HAP-1 (cell line): ENCODE measurements at regions not wholly inside any gene's neighbourhood (a gene's known extent, or its start where the extent isn't known, plus 50 kb on each side); places are given as distances from the start of the nearest gene placed in this dataset.

ENCODE experiments used
- DNase-seq, 2 experiments: peaks; one replicate each; pipeline ENCODE4 v3.0.0-alpha.2; 2016 to 2020; ENCODE audit warnings: low spot score in 2 of 2
- H3K27me3 ChIP-seq: fragments of 250-450 bp; sonication (Bioruptor Pico); 2 replicates; pipeline ENCODE4 v1.5.1; 2020; ENCODE audit warnings: low read depth, mild to moderate bottlenecking, moderate library complexity
- H3K36me3 ChIP-seq: fragments of 250-450 bp; sonication (Bioruptor Pico); replicated peaks from 2 replicates; pipeline ENCODE4 v1.5.1; 2020; ENCODE audit warnings: mild to moderate bottlenecking
- H3K4me1 ChIP-seq: fragments of 250-450 bp; sonication (Bioruptor Pico); 2 replicates; pipeline ENCODE4 v1.5.1; 2020; ENCODE audit warnings: mild to moderate bottlenecking
- H3K4me3 ChIP-seq: fragments of 250-450 bp; sonication (Bioruptor Pico); 2 replicates; pipeline ENCODE4 v1.5.1; 2020; ENCODE audit warnings: mild to moderate bottlenecking, moderate library complexity
- H3K9me3 ChIP-seq: fragments of 250-450 bp; sonication (Bioruptor Pico); 2 replicates; pipeline ENCODE4 v1.5.1; 2020; ENCODE audit warnings: mild to moderate bottlenecking, moderate library complexity
- in situ Hi-C: fragments of 300-500 bp; cut with MboI; formaldehyde crosslinking; loops from 3 replicates; pipeline ENCODE4 v1.14.3; 2020; ENCODE audit warnings: low sequenced_read_pairs, inconsistent platforms, mixed read lengths

DNA sequence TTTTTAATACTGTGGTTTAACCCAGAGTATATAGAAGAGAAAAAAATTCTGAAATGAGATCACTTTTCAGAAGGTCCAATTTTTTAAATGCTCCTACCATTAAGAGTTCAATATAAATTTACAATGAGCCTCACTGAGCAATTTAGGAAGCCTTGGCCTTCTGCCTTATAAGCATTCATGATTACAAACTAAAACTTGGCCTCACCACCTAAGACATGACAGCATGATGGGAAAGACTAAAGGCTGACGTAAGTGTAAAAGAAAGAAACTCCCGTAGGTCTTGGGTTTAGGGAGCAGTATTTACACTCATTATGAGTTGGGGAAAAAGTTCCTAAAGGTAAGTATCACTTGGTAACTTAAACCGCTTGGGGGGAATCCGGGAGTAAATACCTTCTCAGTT is 70.7 kb upstream of the ESRRG start:
- no peaks in the 10 kb centered on the region for H3K9me3 ChIP-seq

DNA sequence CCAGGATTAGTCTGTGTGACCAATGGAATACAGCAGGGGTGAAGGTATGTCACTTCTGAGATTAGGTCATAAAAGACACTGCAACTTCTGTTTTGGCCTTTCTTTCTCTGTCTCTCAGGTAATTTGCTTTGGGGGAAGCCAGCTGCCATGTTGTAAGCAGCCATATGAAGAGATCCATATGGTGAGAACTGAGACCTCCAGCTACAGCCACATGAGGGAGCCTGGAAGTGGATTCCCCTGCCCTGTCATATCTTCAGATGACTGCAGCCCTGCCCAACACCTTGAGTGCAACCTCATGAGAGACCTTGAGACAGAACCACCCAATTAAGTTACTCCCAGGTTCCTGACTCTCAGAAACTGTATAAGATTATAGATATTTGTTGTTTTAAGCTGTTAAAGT is 70.1 kb upstream of the ESRRG start:
- no peak overlapping the region for H3K4me3 ChIP-seq
- H3K36me3 ChIP-seq, result no peaks in the 10 kb centered on the region
- H3K4me1 ChIP-seq, result no peaks in the 10 kb centered on the region
- no peaks in the 10 kb centered on the region for H3K9me3 ChIP-seq
- DNase-seq, result no peak
- no peaks in the 10 kb centered on the region for H3K27me3 ChIP-seq
- in situ Hi-C loops, result no loop called here

More for the DNA sequence above, 70.7 kb upstream of the ESRRG start:
- DNase-seq, result no peak
- in situ Hi-C loops, result no loop called here
- Histone ChIP-seq H3K36me3 (no peaks in the 10 kb centered on the region), H3K4me3 (no peak overlapping the region), H3K27me3 (no peaks in the 10 kb centered on the region), H3K4me1 (no peaks in the 10 kb centered on the region)

DNA sequence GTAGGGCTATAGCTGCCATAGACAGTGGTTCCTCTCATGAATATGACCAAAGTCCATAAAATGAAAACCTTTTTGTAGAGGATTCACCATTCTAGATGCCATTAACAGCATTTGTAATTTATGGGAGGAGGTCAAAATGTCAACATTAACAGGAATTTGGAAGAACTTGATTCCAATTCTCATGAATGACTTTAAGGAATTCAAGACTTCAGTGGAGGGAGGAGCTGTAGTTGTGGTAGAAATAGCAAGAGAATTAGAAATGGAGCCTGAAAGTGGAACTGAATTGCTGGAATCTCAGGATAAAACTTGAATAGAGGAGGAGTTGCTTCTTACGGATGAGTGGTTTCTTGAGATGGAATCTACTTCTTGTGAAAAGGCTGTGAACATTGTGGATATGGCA is 65.4 kb upstream of the ESRRG start:
- H3K9me3 ChIP-seq, result no peaks in the 10 kb centered on the region
- no peaks in the 10 kb centered on the region for H3K36me3 ChIP-seq
- H3K4me1 ChIP-seq, result no peaks in the 10 kb centered on the region
- no peak overlapping the region for H3K4me3 ChIP-seq
- DNase-seq, result no peak
- H3K27me3 ChIP-seq, result no peaks in the 10 kb centered on the region
- in situ Hi-C loops, result no loop called here

DNA sequence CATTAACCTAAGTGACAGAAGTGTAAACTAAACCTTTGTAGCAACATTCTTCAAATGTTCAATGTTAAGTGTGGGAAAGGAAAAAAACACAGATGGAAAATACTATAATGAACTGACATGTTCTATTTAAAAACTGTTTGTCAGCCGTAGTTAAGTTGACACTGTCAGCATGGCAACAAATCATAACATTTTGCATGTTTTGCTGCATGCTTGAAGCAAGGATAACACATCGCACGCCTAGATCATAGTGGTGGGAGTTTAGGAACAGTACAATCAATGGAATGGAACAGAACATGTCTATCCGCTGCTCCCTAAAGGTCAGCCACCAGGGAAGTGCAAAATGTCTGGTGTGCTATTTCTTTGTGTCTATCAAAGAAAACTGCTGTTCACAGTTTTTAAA is 62.5 kb upstream of the ESRRG start:
- H3K27me3 ChIP-seq, result no peaks in the 10 kb centered on the region
- no peaks in the 10 kb centered on the region; the same call in 1 of the 2 replicates for H3K4me1 ChIP-seq
- H3K9me3 ChIP-seq, result no peaks in the 10 kb centered on the region
- no peak overlapping the region for H3K4me3 ChIP-seq
- no peak for DNase-seq
- H3K36me3 ChIP-seq, result no peaks in the 10 kb centered on the region
- in situ Hi-C loops, result no loop called here

DNA sequence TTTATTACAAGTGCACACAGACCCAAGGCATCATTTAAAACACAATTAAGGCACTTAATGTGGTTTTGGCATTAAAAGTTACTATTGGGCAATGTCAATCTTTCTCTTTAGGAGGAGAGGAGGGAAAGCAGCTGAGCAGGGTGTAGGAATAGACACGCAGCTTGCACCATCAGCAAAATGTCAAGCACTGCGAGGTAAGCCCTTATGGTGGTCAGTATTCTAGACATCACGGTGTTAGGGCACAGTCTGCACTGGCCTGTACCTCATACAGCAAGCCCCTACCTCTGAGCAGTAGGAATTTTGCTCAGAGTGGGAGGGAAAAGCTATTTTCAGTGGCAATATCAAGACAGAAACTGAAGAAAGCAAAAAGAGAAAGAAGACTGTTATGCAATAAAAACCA is 62.0 kb upstream of the ESRRG start:
- no peak overlapping the region for H3K4me3 ChIP-seq
- no peaks in the 10 kb centered on the region for H3K27me3 ChIP-seq
- in situ Hi-C loops, result no loop called here
- no peaks in the 10 kb centered on the region for H3K36me3 ChIP-seq
- no peaks in the 10 kb centered on the region; the same call in 1 of the 2 replicates for H3K4me1 ChIP-seq
- DNase-seq, result no peak
- no peaks in the 10 kb centered on the region for H3K9me3 ChIP-seq

DNA sequence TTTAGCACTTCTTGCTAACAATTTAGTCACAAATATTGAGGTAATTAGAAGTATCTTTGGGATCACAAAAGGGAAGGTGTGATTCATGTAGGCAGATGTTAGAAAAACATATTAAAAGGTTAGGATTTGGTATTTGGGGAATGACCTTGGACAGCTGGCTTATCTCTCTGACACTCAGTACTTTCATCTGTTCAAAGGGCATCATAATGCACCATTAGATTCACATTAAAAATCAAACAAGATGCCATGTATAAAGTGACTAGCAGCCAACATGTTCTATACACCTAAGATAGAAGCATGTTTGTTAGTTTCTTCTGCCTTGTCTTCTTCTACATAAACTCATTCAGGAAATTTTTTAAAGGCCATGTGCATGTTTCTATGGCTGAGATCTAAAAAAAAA is 56.5 kb upstream of the ESRRG start:
- Histone ChIP-seq H3K36me3 (no peaks in the 10 kb centered on the region), H3K27me3 (no peaks in the 10 kb centered on the region), H3K9me3 (no peaks in the 10 kb centered on the region), H3K4me1 (no peaks in the 10 kb centered on the region; the same call in 1 of the 2 replicates), H3K4me3 (no peak overlapping the region)
- in situ Hi-C loops, result no loop called here
- DNase-seq, result no peak

DNA sequence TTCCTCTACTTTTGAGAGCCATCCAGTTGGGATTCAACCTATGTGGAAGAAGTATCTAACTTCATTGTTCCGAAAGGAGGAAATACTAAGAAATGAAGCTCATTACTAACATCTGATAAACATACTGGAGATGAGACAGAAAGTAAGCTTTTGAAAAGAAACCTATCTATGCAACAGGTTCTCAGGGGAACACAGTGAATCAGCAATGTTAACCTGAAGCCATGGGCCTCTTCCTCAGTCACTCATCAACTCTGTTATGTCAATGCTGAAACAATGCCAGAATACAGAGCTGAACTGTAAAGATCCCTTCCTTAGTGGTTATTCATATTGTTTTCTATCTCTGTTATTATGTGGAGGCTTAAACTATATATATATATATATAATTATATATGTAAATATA is 55.5 kb upstream of the ESRRG start:
- Histone ChIP-seq H3K36me3 (no peaks in the 10 kb centered on the region), H3K9me3 (no peaks in the 10 kb centered on the region), H3K27me3 (no peaks in the 10 kb centered on the region), H3K4me3 (no peak overlapping the region), H3K4me1 (no peaks in the 10 kb centered on the region; the same call in 1 of the 2 replicates)
- in situ Hi-C loops, result no loop called here
- DNase-seq, result no peak

DNA sequence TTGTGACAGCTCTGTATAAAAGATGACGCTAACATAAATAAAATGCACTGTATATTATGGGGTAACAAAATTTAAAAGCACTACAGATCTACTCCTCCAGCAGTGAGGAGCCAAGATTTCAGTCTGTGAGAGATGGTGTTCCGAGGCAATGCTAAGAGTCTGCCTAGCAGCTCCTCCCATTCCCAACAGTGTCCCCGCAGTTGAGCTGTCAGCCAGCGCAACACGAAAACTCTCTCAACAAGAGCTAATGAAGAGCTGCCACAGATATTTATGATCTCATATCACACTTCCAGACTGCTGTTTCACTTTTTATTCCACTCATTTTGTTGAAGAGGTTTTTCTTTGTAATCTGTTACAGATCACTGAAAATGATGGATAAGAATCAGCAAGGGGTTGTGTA is 53.9 kb upstream of the ESRRG start:
- DNase-seq, result no peak
- in situ Hi-C loops, result no loop called here
- Histone ChIP-seq H3K9me3 (no peaks in the 10 kb centered on the region), H3K36me3 (no peaks in the 10 kb centered on the region), H3K4me3 (no peak overlapping the region), H3K27me3 (no peaks in the 10 kb centered on the region), H3K4me1 (no peaks in the 10 kb centered on the region; the same call in 1 of the 2 replicates)
